ENCODE measurements at regions not wholly inside any gene's neighbourhood (a gene's known extent, or its start where the extent isn't known, plus 50 kb on each side); places are given as distances from the start of the nearest gene placed in this dataset.

DNA sequence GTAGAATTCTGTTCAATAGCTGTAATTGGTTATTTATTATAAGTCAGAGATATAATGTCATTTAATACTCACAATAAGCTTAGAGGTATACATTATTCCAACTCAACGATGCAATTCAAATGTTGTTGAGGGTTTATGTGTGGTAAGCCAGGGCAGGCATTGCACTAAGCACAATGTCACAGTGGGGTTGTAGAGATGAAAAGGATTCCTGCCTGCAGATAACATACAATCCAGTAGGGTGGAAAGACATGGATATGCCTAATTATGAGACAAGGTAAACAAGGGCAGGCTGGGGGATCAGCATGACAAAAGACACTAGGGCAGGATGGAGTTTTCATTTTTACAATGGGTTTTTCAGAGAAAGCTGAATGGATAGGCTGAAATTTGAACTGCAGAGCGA is 98.7 kb upstream of the PALM2AKAP2 start:
- TF ChIP-seq, protein P1, sequence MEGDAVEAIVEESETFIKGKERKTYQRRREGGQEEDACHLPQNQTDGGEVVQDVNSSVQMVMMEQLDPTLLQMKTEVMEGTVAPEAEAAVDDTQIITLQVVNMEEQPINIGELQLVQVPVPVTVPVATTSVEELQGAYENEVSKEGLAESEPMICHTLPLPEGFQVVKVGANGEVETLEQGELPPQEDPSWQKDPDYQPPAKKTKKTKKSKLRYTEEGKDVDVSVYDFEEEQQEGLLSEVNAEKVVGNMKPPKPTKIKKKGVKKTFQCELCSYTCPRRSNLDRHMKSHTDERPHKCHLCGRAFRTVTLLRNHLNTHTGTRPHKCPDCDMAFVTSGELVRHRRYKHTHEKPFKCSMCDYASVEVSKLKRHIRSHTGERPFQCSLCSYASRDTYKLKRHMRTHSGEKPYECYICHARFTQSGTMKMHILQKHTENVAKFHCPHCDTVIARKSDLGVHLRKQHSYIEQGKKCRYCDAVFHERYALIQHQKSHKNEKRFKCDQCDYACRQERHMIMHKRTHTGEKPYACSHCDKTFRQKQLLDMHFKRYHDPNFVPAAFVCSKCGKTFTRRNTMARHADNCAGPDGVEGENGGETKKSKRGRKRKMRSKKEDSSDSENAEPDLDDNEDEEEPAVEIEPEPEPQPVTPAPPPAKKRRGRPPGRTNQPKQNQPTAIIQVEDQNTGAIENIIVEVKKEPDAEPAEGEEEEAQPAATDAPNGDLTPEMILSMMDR (IDR thresholded peaks at IDR 0.05) = no peak
- TF ChIP-seq POLR2A (IDR thresholded peaks at IDR 0.05) = no peak

All from heart left ventricle (tissue), 13 donors.